OCI-LY1 (cell line): ENCODE measurements at regions not wholly inside any gene's neighbourhood (a gene's known extent, or its start where the extent isn't known, plus 50 kb on each side); places are given as distances from the start of the nearest gene placed in this dataset.

ENCODE experiments used
- H2AFZ ChIP-seq: fragments of 200-600 bp; sonication (generic), shearing (Covaris generic); 2 replicates; pipeline ENCODE4 v1.6.0; 2014; ENCODE audit warnings: antibody characterized with exemption, mild to moderate bottlenecking, low read length
- H3F3A ChIP-seq: fragments of 200-600 bp; sonication (generic), shearing (Covaris generic); 2 replicates; pipeline ENCODE4 v1.6.0; 2014; ENCODE audit warnings: mild to moderate bottlenecking, antibody characterized with exemption, low read length, moderate library complexity; ENCODE audit not compliant: insufficient read depth
- H3K27ac ChIP-seq: fragments of 200-600 bp; sonication (generic); 2 replicates; pipeline ENCODE4 v1.5.1; 2014; ENCODE audit warnings: low read length, mixed run types, mild to moderate bottlenecking, low read depth; ENCODE audit not compliant: poor library complexity, severe bottlenecking
- H3K27me3 ChIP-seq: fragments of 200-600 bp; sonication (generic); 2 replicates; pipeline ENCODE4 v1.6.0; 2014; ENCODE audit warnings: antibody characterized with exemption, mild to moderate bottlenecking, low read length, moderate library complexity; ENCODE audit not compliant: insufficient read depth
- H3K36me3 ChIP-seq: fragments of 200-600 bp; sonication (generic); 2 replicates; pipeline ENCODE4 v1.6.1; 2014; ENCODE audit warnings: mild to moderate bottlenecking, antibody characterized with exemption, low read length, moderate library complexity, mixed read lengths; ENCODE audit not compliant: insufficient read depth
- H3K4me1 ChIP-seq: fragments of 200-600 bp; sonication (generic); 2 replicates; pipeline ENCODE4 v1.5.1; 2014; ENCODE audit warnings: mild to moderate bottlenecking, low read length, moderate library complexity; ENCODE audit not compliant: insufficient read depth, severe bottlenecking
- H3K4me2 ChIP-seq: fragments of 200-600 bp; sonication (generic), shearing (Covaris generic); 2 replicates; pipeline ENCODE4 v1.6.1; 2014; ENCODE audit warnings: low read length
- H3K4me3 ChIP-seq: fragments of 200-600 bp; sonication (generic); 2 replicates; pipeline ENCODE4 v1.5.1; 2014; ENCODE audit warnings: low read length, low read depth, mild to moderate bottlenecking, mixed read lengths; ENCODE audit not compliant: poor library complexity, severe bottlenecking
- H3K79me2 ChIP-seq: fragments of 200-600 bp; shearing (Covaris generic); 2 replicates; pipeline ENCODE4 v1.6.1; 2016; ENCODE audit warnings: mixed run types, low read length, mixed read lengths; ENCODE audit not compliant: insufficient read depth
- H3K9ac ChIP-seq: fragments of 200-600 bp; sonication (generic), shearing (Covaris generic); 2 replicates; pipeline ENCODE4 v1.6.1; 2014; ENCODE audit warnings: mild to moderate bottlenecking, low read length, mixed read lengths
- H3K9me2 ChIP-seq: fragments of 200-600 bp; sonication (generic), shearing (Covaris generic); 2 replicates; pipeline ENCODE4 v1.6.1; 2014; ENCODE audit warnings: low read depth, mild to moderate bottlenecking, low read length, mixed read lengths
- H3K9me3 ChIP-seq: fragments of 200-600 bp; shearing (Covaris generic); 2 replicates; pipeline ENCODE4 v1.6.1; 2014; ENCODE audit warnings: low read length, mixed read lengths
- H4K20me1 ChIP-seq: fragments of 200-600 bp; sonication (generic), shearing (Covaris generic); 2 replicates; pipeline ENCODE4 v1.6.0; 2016; ENCODE audit warnings: mild to moderate bottlenecking, low read length; ENCODE audit not compliant: insufficient read depth
- CTCF ChIP-seq: fragments of 200-600 bp; sonication (generic), shearing (Covaris generic); IDR thresholded peaks from 2 replicates; pipeline ENCODE4 v1.5.1; 2017; ENCODE audit warnings: mild to moderate bottlenecking, antibody characterized with exemption, low read length, moderate library complexity, mixed read lengths
- EZH2 ChIP-seq: fragments of 200-600 bp; sonication (generic), shearing (Covaris generic); IDR thresholded peaks from 2 replicates; pipeline ENCODE4 v1.8.0; 2017; ENCODE audit warnings: borderline replicate concordance, mixed run types, mild to moderate bottlenecking, antibody characterized with exemption, low read length, moderate library complexity, mixed read lengths

DNA sequence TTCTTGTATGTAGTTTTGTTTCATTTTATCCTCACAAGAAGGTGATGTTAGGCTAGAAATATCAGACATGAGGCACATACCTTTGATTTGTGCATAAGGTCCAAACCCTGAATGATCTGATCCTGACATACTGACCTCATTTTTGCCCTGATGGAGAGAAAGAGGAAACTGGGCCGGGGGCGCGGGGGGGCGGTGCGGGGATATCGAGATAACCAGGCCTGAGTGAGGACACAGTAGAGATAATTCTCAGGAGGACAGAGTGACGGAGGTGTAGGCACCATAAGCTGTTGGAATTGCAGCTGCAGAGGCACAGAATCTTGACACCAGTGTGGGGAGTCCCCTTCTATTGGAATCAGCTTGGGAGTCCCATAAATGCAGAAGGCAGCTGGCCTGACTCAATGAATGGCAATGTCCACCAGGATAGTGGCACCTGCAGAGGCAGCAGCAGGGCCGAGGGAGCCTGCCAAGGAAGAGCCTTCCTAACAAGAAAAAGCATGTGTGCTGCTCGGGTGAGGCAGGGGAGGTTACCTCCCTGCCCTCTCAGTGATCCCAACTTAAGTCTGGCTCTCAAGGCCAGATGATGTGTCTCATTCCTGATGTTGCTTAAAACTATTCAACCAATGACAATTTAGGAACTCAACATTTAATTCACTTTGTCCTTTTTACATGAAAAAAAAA, 234.3 kb upstream of the MSX2 start:
- no peaks in the 10 kb centered on the region for H3K79me2 ChIP-seq
- no peaks in the 10 kb centered on the region for H3K27me3 ChIP-seq
- H2AFZ ChIP-seq, result no peak overlapping the region
- H4K20me1 ChIP-seq, result no peaks in the 10 kb centered on the region
- no peaks in the 10 kb centered on the region for H3K9me3 ChIP-seq
- no peaks in the 10 kb centered on the region for H3K4me1 ChIP-seq
- no peak for TF ChIP-seq EZH2
- no peak for TF ChIP-seq CTCF
- H3K4me2 ChIP-seq, result no peak overlapping the region
- H3F3A ChIP-seq, result no peaks in the 10 kb centered on the region
- H3K36me3 ChIP-seq, result no peaks in the 10 kb centered on the region
- H3K27ac ChIP-seq, result no peak overlapping the region
- no peak overlapping the region for H3K4me3 ChIP-seq
- no peaks in the 10 kb centered on the region for H3K9me2 ChIP-seq
- no peak overlapping the region for H3K9ac ChIP-seq

DNA sequence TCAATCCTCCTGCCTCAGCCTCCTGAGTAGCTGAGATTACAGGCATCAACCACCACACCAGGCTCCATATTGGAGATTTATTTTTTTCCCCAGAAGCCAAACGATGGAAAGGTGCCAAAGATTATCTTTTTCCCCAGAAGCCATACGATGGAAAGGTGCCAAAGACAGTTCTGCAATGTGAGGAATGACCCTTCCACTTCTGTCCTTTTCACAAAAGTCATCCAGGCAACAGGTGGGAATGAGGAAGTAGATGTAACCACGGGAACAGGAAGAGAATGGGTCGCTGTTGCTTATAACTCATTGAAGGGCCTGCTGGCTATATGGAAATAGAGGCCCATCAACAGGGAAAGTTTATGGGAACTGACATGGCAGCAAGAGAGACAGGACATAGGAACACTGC, 233.7 kb upstream of the MSX2 start:
- H3K27me3 ChIP-seq, result no peaks in the 10 kb centered on the region
- H3K9me3 ChIP-seq, result no peaks in the 10 kb centered on the region
- H3K9me2 ChIP-seq, result no peaks in the 10 kb centered on the region
- no peaks in the 10 kb centered on the region for H3K36me3 ChIP-seq
- TF ChIP-seq CTCF, result no peak
- no peak for TF ChIP-seq EZH2
- no peak overlapping the region for H3K4me2 ChIP-seq
- H3F3A ChIP-seq, result no peaks in the 10 kb centered on the region
- no peak overlapping the region for H3K27ac ChIP-seq
- H3K4me3 ChIP-seq, result no peak overlapping the region
- H2AFZ ChIP-seq, result no peak overlapping the region
- H3K4me1 ChIP-seq, result no peaks in the 10 kb centered on the region
- H3K9ac ChIP-seq, result no peak overlapping the region
- H3K79me2 ChIP-seq, result no peaks in the 10 kb centered on the region
- no peaks in the 10 kb centered on the region for H4K20me1 ChIP-seq

- H3K36me3 ChIP-seq, result no peaks in the 10 kb centered on the region
- H3K9me2 ChIP-seq, result no peaks in the 10 kb centered on the region
- TF ChIP-seq EZH2 (no peak), CTCF (no peak)
- no peaks in the 10 kb centered on the region for H3K27me3 ChIP-seq
- no peaks in the 10 kb centered on the region for H3K4me1 ChIP-seq
- H2AFZ ChIP-seq, result no peak overlapping the region
- H3K4me2 ChIP-seq, result no peak overlapping the region
- no peak overlapping the region for H3K4me3 ChIP-seq
- no peaks in the 10 kb centered on the region for H3K79me2 ChIP-seq
- H4K20me1 ChIP-seq, result no peaks in the 10 kb centered on the region
- H3K27ac ChIP-seq, result no peak overlapping the region
- no peak overlapping the region for H3K9ac ChIP-seq
- no peaks in the 10 kb centered on the region for H3K9me3 ChIP-seq
- H3F3A ChIP-seq, result no peaks in the 10 kb centered on the region
These were observed 233.1 kb upstream of the MSX2 start for GRCh38 chr5:174491265-174491664.
